AG04449 (cell line): ENCODE measurements at regions not wholly inside any gene's neighbourhood (a gene's known extent, or its start where the extent isn't known, plus 50 kb on each side); places are given as distances from the start of the nearest gene placed in this dataset.

Experiments used
- CTCF ChIA-PET: fragments of 350-600 bp; formaldehyde crosslinking; extraction: SDS; loops from one replicate; lab custom pipeline; 2021; ENCODE audit warnings: antibody characterized with exemption; lab: Yijun Ruan, JAX
- POLR2A ChIA-PET: fragments of 400-600, 350-600 bp; formaldehyde crosslinking; extraction: SDS; loops from one replicate; lab custom pipeline; 2020; ENCODE audit warnings: antibody characterized with exemption, inconsistent platforms; lab: Yijun Ruan, JAX
- DNase-seq: peaks from one replicate; pipeline ENCODE4 v3.0.0-alpha.2; 2010; ENCODE audit warnings: low read depth, low spot score
- H3K4me3 ChIP-seq: 2 replicates; pipeline ENCODE4 v1.5.1; 2011; ENCODE audit warnings: low read depth, mild to moderate bottlenecking, control low read depth, low read length
- CTCF ChIP-seq: IDR thresholded peaks from one replicate; pipeline ENCODE4 v1.5.1; 2011; ENCODE audit warnings: mild to moderate bottlenecking, moderate library complexity, low read length, control low read depth, inconsistent platforms; ENCODE audit not compliant: insufficient read depth; ENCODE audit errors: missing control alignments

GRCh38 chr20:54897787-54898186, 422.4 kb downstream of the DOK5 start:
- ChIA-PET POLR2A (no interaction called here), CTCF (no interaction called here)
- TF ChIP-seq CTCF: no peak
- no peak for DNase-seq
- no peak overlapping the region for H3K4me3 ChIP-seq

- DNase-seq: no peak
- H3K4me3 ChIP-seq: no peak overlapping the region
- POLR2A ChIA-PET: no interaction called here
- TF ChIP-seq CTCF: no peak
- CTCF ChIA-PET: interaction anchor here (0.6 kb wide), 1 partner anchor 208 kb away, joined by 3 read pairs; no protein-coding TSS in a partner anchor
Measured at GRCh38 chr20:54891907-54892306, 416.5 kb downstream of the DOK5 start.

- ChIA-PET POLR2A (no interaction called here), CTCF (no interaction called here)
- DNase-seq: no peak
- no peak overlapping the region for H3K4me3 ChIP-seq
- no peak for TF ChIP-seq CTCF
Measured at GRCh38 chr20:54879393-54879792, 404.0 kb downstream of the DOK5 start.

- TF ChIP-seq CTCF: no peak
- no peak overlapping the region for H3K4me3 ChIP-seq
- ChIA-PET CTCF (no interaction called here), POLR2A (no interaction called here)
- DNase-seq: no peak
Measured at GRCh38 chr20:54875307-54875706, 399.9 kb downstream of the DOK5 start.

- H3K4me3 ChIP-seq: no peak overlapping the region
- TF ChIP-seq CTCF: no peak
Measured at GRCh38 chr20:54874718-54875117, 399.3 kb downstream of the DOK5 start.

GRCh38 chr20:54872440-54872839, 397.0 kb downstream of the DOK5 start:
- no peak for TF ChIP-seq CTCF
- ChIA-PET CTCF (no interaction called here), POLR2A (no interaction called here)

More at GRCh38 chr20:54874718-54875117, 399.3 kb downstream of the DOK5 start:
- ChIA-PET POLR2A (no interaction called here), CTCF (no interaction called here)
- no peak for DNase-seq

More at GRCh38 chr20:54872440-54872839, 397.0 kb downstream of the DOK5 start:
- H3K4me3 ChIP-seq: no peak overlapping the region
- DNase-seq: no peak
